SK-N-MC (cell line): ENCODE measurements at regions not wholly inside any gene's neighbourhood (a gene's known extent, or its start where the extent isn't known, plus 50 kb on each side); places are given as distances from the start of the nearest gene placed in this dataset.

Source experiments
- EZH2 ChIP-seq: fragments of 200-600 bp; sonication (generic); IDR thresholded peaks from one replicate; pipeline ENCODE4 v1.6.1; 2017; ENCODE audit warnings: antibody characterized with exemption
- POLR2AphosphoS5 ChIP-seq: IDR thresholded peaks from 2 replicates; pipeline ENCODE4 v1.6.1; 2012; ENCODE audit warnings: mild to moderate bottlenecking, low read depth, low read length, borderline replicate concordance

GRCh38 chr12:94092516-94093241 is 55.7 kb upstream of the PLXNC1 start:
- no peak for TF ChIP-seq EZH2
- TF ChIP-seq POLR2AphosphoS5: no peak
